ENCODE measurements at regions not wholly inside any gene's neighbourhood (a gene's known extent, or its start where the extent isn't known, plus 50 kb on each side); places are given as distances from the start of the nearest gene placed in this dataset.

DNA sequence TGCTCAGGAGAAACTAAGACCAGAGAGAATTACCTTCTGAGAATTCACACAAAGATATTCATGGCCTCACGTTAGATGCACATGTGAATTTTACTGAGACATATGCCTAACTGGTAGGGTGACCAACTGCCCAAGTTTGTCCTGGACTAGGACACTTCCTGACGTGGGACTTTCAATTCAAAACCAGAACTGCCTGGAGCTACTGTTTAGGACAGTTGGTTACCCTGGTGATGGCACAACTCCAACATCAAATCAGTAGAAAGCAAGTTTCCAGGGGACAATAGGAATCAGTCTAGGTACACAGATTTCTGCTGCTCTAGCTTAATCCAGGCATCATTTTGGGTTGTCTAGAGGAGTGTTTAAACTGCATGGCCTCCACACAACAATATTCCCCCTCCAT is 178.7 kb downstream of the GXYLT1 start (continued):
- TF ChIP-seq BCL11A (tag by site-specific recombination; IDR thresholded peaks at IDR 0.05; ENCODE audit: low read depth), result no peak

DNA sequence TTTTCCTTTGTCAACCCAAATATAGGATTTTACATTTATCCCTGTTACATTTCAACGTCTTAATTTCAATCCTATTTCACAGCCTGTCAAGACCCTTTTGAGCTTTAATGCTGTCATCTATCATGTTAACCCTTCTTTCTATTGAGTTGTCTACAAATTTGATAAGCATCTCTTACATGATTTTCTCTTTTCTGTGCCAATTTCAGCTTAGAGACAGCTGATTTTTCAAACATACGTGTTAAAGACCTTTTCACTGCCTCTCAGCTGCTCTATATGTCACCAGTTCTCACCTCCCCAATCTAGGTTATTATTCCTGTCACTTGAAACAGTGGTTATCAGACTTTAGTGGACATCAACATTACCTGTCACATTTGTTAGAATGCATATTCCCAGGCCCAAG is 181.3 kb downstream of the GXYLT1 start:
- Histone ChIP-seq H3K4me3 (ENCODE audit: low read depth, low read length) (no peak overlapping the region), H3K9me3 (ENCODE audit: control insufficient read depth, insufficient read depth, low read depth, low read length) (no peaks in the 10 kb centered on the region), H3K27ac (ENCODE audit: extremely low read depth, low read depth, low read length) (no peak overlapping the region), H3K4me1 (ENCODE audit: control insufficient read depth, insufficient read depth, low read length) (no peaks in the 10 kb centered on the region), H3K36me3 (ENCODE audit: control insufficient read depth in 2 of 2, insufficient read depth in 1 of 2, low read length in 2 of 2) (no peaks in the 10 kb centered on the region)
- ChIA-PET CTCF (interaction anchor here (1.0 kb wide), 1 partner anchor 61 kb away, joined by 3 read pairs; no protein-coding TSS in a partner anchor), POLR2A (no interaction called here)
- TF ChIP-seq GFI1B (tag by site-specific recombination; IDR thresholded peaks at IDR 0.05) (no peak), ZNF777 (tag by site-specific recombination; IDR thresholded peaks at IDR 0.05; ENCODE audit: borderline replicate concordance) (no peak), ZNF501 (tag by site-specific recombination; IDR thresholded peaks at IDR 0.05) (no peak), ZNF354C (tag by site-specific recombination; IDR thresholded peaks at IDR 0.05; ENCODE audit: borderline replicate concordance, low read depth) (no peak), ZNF658 (tag by site-specific recombination; IDR thresholded peaks at IDR 0.05) (no peak), ZNF202 (tag by site-specific recombination; IDR thresholded peaks at IDR 0.05; ENCODE audit: borderline replicate concordance) (no peak), ZNF132 (tag by site-specific recombination; IDR thresholded peaks at IDR 0.05; ENCODE audit: borderline replicate concordance) (no peak), ZSCAN23 (tag by site-specific recombination; IDR thresholded peaks at IDR 0.05) (no peak), ZNF580 (tag by site-specific recombination; IDR thresholded peaks at IDR 0.05) (no peak), ZNF366 (tag by site-specific recombination; conservative IDR thresholded peaks at IDR 0.05) (no peak), ZNF837 (tag by site-specific recombination; IDR thresholded peaks at IDR 0.05) (no peak), ZNF560 (tag by site-specific recombination; IDR thresholded peaks at IDR 0.05; ENCODE audit: borderline replicate concordance) (no peak), YY2 (tag by site-specific recombination; IDR thresholded peaks at IDR 0.05) (no peak), ZNF416 (tag by site-specific recombination; IDR thresholded peaks at IDR 0.05) (no peak)

- Histone ChIP-seq H3K27ac (ENCODE audit: extremely low read depth, low read depth, low read length) (no peak overlapping the region), H3K4me1 (ENCODE audit: control insufficient read depth, insufficient read depth, low read length) (no peaks in the 10 kb centered on the region), H3K9me3 (ENCODE audit: control insufficient read depth, insufficient read depth, low read depth, low read length) (no peaks in the 10 kb centered on the region), H3K4me3 (ENCODE audit: low read depth, low read length) (no peak overlapping the region), H3K36me3 (ENCODE audit: control insufficient read depth in 2 of 2, insufficient read depth in 1 of 2, low read length in 2 of 2) (no peaks in the 10 kb centered on the region)
- ChIA-PET POLR2A (no interaction called here), CTCF (no interaction called here)
- TF ChIP-seq, protein P1, sequence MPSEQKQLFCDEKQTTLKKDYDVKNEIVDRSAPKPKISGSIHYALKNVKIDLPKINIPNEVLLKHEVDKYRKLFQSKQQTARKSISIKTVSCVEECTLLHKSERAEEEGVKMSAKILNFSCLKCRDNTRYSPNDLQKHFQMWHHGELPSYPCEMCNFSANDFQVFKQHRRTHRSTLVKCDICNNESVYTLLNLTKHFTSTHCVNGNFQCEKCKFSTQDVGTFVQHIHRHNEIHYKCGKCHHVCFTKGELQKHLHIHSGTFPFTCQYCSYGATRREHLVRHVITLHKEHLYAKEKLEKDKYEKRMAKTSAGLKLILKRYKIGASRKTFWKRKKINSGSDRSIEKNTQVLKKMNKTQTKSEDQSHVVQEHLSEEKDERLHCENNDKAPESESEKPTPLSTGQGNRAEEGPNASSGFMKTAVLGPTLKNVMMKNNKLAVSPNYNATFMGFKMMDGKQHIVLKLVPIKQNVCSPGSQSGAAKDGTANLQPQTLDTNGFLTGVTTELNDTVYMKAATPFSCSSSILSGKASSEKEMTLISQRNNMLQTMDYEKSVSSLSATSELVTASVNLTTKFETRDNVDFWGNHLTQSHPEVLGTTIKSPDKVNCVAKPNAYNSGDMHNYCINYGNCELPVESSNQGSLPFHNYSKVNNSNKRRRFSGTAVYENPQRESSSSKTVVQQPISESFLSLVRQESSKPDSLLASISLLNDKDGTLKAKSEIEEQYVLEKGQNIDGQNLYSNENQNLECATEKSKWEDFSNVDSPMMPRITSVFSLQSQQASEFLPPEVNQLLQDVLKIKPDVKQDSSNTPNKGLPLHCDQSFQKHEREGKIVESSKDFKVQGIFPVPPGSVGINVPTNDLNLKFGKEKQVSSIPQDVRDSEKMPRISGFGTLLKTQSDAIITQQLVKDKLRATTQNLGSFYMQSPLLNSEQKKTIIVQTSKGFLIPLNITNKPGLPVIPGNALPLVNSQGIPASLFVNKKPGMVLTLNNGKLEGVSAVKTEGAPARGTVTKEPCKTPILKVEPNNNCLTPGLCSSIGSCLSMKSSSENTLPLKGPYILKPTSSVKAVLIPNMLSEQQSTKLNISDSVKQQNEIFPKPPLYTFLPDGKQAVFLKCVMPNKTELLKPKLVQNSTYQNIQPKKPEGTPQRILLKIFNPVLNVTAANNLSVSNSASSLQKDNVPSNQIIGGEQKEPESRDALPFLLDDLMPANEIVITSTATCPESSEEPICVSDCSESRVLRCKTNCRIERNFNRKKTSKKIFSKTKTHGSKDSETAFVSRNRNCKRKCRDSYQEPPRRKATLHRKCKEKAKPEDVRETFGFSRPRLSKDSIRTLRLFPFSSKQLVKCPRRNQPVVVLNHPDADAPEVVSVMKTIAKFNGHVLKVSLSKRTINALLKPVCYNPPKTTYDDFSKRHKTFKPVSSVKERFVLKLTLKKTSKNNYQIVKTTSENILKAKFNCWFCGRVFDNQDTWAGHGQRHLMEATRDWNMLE (tag by site-specific recombination; conservative IDR thresholded peaks at IDR 0.05; ENCODE audit: low read depth), result no peak
- TF ChIP-seq, protein P2, sequence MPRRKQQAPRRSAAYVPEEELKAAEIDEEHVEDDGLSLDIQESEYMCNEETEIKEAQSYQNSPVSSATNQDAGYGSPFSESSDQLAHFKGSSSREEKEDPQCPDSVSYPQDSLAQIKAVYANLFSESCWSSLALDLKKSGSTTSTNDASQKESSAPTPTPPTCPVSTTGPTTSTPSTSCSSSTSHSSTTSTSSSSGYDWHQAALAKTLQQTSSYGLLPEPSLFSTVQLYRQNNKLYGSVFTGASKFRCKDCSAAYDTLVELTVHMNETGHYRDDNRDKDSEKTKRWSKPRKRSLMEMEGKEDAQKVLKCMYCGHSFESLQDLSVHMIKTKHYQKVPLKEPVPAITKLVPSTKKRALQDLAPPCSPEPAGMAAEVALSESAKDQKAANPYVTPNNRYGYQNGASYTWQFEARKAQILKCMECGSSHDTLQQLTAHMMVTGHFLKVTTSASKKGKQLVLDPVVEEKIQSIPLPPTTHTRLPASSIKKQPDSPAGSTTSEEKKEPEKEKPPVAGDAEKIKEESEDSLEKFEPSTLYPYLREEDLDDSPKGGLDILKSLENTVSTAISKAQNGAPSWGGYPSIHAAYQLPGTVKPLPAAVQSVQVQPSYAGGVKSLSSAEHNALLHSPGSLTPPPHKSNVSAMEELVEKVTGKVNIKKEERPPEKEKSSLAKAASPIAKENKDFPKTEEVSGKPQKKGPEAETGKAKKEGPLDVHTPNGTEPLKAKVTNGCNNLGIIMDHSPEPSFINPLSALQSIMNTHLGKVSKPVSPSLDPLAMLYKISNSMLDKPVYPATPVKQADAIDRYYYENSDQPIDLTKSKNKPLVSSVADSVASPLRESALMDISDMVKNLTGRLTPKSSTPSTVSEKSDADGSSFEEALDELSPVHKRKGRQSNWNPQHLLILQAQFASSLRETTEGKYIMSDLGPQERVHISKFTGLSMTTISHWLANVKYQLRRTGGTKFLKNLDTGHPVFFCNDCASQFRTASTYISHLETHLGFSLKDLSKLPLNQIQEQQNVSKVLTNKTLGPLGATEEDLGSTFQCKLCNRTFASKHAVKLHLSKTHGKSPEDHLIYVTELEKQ (tag by site-specific recombination; IDR thresholded peaks at IDR 0.05; ENCODE audit: borderline replicate concordance), result no peak
- no peak for TF ChIP-seq ZSCAN30 (tag by site-specific recombination; IDR thresholded peaks at IDR 0.05)
- TF ChIP-seq BCL11B (tag by site-specific recombination; IDR thresholded peaks at IDR 0.05; ENCODE audit: low read depth), result no peak
- TF ChIP-seq ZNF350 (tag by site-specific recombination; IDR thresholded peaks at IDR 0.05), result no peak
- TF ChIP-seq SCRT2 (tag by site-specific recombination; IDR thresholded peaks at IDR 0.05), result no peak
- no peak for TF ChIP-seq CTCF (tag by site-specific recombination; IDR thresholded peaks at IDR 0.05)
- no peak for TF ChIP-seq ZNF2 (tag by site-specific recombination; IDR thresholded peaks at IDR 0.05)
- TF ChIP-seq ZNF48 (tag by site-specific recombination; IDR thresholded peaks at IDR 0.05), result no peak
Observed at GRCh38 chr12:41962171-41962572, 182.5 kb downstream of the GXYLT1 start.

Measured in HEK293 (cell line).